GM12878 (cell line): ENCODE measurements at regions not wholly inside any gene's neighbourhood (a gene's known extent, or its start where the extent isn't known, plus 50 kb on each side); places are given as distances from the start of the nearest gene placed in this dataset.

Experiments used
- BHLHE40 ChIP-seq, 2 experiments: fragments of 450-650 bp in 1 of 2; IDR thresholded peaks; 2 replicates each; pipeline ENCODE4 v1.6.1; 2011 to 2017; ENCODE audit warnings: low read depth in 2 of 2, borderline replicate concordance in 1 of 2, improper control_type of control experiment in 1 of 2, low read length in 1 of 2, mild to moderate bottlenecking in 1 of 2
- CTCF ChIP-seq, 3 experiments: IDR thresholded peaks in 2 of 3; conservative IDR thresholded peaks in 1 of 3; 2 replicates each; pipeline ENCODE4 v1.5.1; 2011; ENCODE audit warnings: low read depth in 3 of 3, low read length in 3 of 3, mild to moderate bottlenecking in 3 of 3, control low read depth in 2 of 3, moderate library complexity in 2 of 3, inconsistent platforms in 1 of 3, mixed read lengths in 1 of 3; ENCODE audit not compliant: control insufficient read depth in 2 of 3, insufficient read depth in 1 of 3; ENCODE audit errors: extremely low read depth in 1 of 3
- POLR2A ChIP-seq: IDR thresholded peaks from 2 replicates; pipeline ENCODE4 v1.6.1; 2011; ENCODE audit warnings: low read depth, mild to moderate bottlenecking, low read length
- POLR2AphosphoS5 ChIP-seq: IDR thresholded peaks from 2 replicates; pipeline ENCODE4 v1.6.1; 2011; ENCODE audit warnings: mild to moderate bottlenecking, low read length, inconsistent platforms
- RFX5 ChIP-seq: IDR thresholded peaks from 2 replicates; pipeline ENCODE4 v1.6.1; 2011; ENCODE audit warnings: low read depth, low read length, improper control_type of control experiment
- TF ChIP-seq, protein P1 (sequence below): IDR thresholded peaks from 2 replicates; pipeline ENCODE4 v1.6.1; 2012; ENCODE audit warnings: low read depth, low read length, improper control_type of control experiment

DNA sequence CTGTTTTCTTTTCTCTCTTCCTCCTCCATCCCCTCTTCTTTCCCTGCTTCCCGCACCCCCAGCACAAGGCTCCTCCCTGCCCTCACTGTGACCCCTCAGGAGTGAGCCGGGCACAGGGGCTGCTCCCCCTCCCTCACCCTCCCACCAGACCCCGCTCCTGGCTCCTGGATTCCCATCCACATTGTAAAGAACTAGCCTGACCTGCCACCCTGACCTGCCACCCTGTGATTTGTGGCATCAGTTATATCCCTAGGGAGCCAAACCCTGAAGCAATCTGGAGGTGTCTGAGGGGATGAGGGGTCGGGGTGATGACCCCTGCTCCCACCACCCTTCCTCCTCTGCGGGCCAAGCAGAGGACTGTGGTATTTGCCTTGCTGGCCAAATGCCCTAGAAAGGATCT is 98.0 kb upstream of the LHX1 start:
- TF ChIP-seq CTCF (IDR thresholded peaks at IDR 0.05 in 2 of 3, conservative IDR thresholded peaks at IDR 0.05 in 1 of 3; ENCODE audit: control insufficient read depth in 2 of 3, extremely low read depth in 1 of 3, insufficient read depth in 1 of 3, low read depth in 3 of 3, low read length in 3 of 3) (no peak), POLR2AphosphoS5 (no peak), POLR2A (no peak), RFX5 (no peak), BHLHE40 (IDR thresholded peaks at IDR 0.05; ENCODE audit: borderline replicate concordance in 1 of 2, low read depth in 2 of 2, low read length in 1 of 2) (no peak)
- TF ChIP-seq, protein P1, sequence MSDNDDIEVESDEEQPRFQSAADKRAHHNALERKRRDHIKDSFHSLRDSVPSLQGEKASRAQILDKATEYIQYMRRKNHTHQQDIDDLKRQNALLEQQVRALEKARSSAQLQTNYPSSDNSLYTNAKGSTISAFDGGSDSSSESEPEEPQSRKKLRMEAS = no peak
